MV-4-11 (cell line): ENCODE measurements at regions not wholly inside any gene's neighbourhood (a gene's known extent, or its start where the extent isn't known, plus 50 kb on each side); places are given as distances from the start of the nearest gene placed in this dataset.

Experiments
- DNase-seq: peaks from one replicate; lab custom pipeline; 2025; lab: John Stamatoyannopoulos, UW

DNA sequence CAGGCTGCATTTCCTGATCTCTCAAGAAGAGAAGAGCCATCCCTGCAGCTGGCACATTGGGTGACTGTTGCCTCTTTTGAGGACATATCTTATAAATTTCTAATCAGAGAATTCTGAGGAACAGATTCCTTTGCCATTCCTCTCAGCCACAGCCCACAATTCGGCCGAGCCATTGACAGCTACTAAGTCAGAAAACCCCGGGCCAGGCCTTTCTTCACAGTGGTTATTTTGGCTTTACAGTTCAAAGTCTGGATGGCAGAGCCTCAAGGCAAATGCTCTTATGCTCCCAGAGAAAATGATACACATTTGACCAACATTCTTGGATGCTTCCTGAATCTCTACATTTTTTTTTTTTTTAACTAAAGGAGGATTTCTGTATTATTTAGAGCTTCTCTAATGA lies 138.4 kb upstream of the FRMD6 start:
- no peak for DNase-seq

DNA sequence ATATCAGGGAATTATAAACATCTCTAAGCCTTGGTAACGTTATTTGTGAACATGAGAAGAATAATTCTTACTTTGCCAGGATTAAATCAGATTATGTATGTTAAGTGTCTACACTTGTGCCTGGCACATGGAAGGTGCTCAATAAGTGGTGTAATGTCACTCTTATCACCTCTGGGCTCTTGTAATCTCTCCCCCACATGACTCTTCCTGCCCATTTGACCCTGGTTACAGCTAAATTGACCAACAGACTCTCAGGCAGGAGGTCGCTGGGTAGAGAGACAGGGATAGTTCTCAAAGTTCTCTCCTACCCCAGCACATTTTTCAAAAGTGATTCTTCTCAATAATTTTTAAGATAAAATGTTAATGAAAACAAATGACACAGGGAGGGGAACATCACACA lies 137.8 kb upstream of the FRMD6 start:
- no peak for DNase-seq

DNA sequence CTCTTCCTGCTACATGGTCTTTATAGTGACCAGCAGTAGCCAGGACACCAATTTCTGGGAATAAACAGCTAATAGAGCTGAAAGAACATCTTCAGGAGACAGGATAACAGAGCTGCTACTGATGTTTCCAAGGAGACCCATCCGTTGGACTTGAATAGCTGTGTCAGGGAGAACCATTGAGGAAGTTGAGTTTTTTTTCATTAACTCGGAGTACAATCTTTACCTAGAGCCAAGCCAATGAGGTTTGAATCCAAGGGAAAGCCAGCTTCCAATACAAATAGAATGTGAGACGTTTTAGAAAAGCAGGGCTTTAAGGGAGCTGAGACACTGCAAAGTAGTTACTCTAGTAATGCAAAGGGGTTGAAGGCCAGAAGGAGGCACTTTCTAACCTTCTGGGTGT lies 136.1 kb upstream of the FRMD6 start:
- DNase-seq: no peak

DNA sequence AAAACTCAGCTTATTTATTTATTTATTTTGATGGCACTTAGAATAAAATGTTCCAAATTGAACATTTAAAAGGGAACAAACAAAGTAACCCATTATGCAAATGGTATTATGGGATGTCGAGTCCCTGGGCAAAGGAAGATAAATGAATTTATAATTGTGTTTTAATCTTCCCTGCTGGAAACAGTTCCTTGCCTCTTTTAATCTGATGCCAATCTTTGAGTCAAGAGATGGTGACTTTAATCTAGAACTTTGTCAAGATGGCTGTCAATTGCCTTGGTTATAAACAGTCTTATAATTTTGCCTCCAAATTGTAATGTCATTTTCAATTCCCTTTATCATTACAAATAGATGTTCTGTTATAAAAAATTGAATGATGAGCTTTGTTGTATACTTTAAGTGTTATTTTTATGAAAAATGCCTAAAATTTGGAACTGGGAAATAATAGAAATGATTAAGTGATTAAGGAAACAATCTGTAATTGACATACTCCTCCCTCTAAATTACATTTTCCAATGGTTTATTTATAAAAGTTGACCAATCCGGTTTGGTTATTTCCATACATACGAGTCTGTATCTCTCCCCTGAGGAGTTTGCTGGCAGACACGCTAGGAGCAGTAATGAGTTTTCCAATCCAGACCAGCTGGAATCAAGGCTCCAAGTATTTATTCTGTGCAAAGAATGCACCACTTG lies 134.9 kb upstream of the FRMD6 start:
- no peak for DNase-seq

DNA sequence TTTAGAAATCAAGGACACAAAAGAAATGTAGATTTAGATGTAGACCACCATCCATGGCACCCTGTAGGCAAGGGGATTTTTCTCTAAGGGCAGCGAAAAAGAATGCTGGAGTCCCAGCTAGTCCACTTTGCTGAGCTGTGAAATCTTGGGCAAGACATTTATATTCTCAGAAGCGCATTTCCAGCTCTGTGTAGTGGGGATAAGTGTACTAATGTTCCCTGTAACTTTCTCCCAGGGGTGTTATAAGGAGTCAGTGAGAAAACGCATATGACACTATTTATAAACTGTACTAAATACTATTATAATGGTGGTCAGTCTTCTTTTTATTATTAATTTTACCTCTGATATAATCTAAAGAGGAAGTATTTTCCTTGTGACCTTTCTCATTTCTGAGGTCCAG lies 133.4 kb upstream of the FRMD6 start:
- no peak for DNase-seq

DNA sequence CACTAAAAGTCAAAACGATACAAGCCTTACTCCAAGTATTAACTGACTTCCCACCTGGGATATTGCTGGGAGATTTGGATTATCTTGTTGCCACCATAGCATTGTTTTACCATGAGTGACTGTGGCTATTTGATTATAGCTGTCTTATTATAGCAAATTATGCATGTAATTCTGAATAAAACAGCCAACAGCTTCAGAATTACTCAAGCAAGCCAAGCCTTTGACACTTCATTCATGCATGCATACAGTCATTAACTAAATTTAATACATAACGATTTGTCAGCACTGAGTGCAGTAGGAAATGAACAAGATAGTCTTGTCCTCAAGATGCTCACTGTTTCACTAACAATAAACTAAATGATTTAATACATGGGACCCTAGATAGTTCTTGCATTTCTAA lies 133.0 kb upstream of the FRMD6 start:
- no peak for DNase-seq

DNA sequence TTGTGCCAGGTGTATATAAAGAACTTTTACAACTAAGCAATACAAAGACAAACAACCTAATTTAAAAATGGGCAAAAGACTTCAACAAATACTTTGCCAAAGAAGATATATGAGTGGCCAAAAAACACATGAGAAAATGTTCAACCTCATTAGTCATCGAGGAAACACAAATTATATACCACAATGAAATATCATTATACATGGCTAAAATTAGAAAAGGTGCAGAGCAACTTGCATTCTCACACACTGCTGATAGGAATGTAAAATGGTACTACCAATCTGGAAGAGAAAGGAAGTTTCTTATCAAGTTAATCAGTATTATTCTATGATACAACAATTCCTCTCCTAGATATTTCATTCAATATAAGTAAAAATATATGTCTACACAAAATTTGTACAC lies 131.6 kb upstream of the FRMD6 start:
- no peak for DNase-seq

DNA sequence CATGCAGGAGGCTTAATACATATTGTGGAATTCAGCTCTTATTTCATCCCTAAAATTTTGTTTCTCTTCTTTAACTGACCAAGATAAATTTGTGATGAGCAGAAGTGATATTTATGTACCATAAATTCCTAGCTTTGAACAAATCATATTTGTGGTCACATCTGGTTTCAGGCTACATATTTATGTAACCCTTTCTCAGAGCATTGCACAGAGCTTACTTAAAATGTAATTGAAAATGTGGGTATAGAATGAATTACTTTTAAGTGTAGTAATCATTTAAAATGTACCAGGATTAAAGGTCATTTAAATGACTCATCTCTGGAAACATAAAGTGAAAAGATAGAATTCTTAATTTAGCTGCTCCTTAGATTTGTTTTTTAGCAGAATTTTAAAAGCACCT lies 129.9 kb upstream of the FRMD6 start:
- DNase-seq: no peak

DNA sequence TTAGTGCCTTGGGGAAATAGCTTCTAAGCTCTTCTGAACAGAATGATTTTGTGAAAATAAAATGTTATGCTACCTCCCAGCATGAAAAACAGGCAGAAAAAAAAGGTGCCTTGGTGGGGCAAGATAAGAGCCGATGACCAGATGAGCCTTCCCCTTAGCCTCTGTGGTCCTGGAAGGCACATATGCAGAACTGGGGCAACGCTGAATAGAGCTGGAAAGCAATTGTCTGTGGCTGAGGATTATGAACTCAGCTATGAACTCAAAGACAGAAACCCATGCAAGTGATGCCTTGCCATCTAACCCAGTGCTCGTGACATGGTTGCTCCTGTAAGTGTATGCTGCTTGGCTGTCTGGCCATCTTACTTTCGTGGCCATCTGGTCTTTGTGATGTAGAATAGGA lies 128.5 kb upstream of the FRMD6 start:
- no peak for DNase-seq

DNA sequence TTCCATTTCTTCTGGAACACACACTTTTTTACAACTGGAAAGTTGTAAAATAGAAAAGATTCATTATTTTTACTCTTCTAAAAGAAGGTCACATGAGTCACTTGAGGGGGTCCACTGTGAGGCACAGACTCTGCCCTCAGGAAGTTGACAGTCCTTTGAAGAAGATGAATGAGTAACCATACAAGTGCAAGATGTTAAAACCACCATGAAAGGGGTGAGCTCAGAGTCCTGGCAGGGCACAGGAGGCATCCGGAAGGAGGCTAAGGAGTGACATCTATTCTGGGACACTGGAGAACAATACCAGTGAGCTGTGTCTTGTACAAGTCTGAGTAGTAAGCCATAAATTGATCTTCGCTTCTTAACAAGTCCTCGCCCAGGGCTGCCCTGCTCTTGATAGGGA lies 126.0 kb upstream of the FRMD6 start:
- DNase-seq: no peak

DNA sequence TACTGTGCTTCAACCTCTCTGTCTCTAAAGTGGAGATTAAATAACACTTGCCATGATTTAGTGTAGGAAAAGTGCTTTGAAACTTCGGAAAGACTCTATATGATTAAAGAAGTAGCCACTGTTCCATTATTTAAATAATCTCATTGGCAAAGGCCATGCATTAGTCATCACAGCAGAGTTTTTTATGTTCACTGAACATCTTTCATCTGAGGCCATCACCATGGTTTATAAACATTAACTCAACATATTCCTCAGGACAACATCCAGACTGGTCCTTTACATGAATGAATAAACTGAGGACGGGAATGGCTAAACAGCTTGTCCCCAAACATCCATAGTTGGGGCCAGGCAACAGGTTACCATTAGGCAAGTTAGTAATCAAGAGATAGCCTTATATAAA lies 124.6 kb upstream of the FRMD6 start:
- no peak for DNase-seq

DNA sequence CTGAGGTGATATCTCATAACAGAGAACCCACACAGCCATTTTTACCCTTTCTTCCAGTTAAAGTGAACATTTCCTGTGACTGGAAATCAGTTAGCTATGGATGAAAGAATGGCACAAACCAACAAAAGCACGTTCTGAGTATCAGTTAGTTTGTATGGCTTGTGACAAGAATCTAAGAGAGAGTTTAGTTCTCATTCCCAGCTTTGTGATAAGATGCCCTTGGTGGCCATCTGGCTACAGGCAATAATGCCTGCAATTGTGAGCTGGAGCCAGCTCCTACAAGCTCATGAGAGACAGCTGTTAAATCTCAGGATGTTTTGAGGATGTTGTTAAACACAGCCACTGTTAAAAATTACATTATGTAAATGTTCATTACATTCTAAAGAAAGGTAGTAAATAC lies 122.0 kb upstream of the FRMD6 start:
- DNase-seq: no peak

DNA sequence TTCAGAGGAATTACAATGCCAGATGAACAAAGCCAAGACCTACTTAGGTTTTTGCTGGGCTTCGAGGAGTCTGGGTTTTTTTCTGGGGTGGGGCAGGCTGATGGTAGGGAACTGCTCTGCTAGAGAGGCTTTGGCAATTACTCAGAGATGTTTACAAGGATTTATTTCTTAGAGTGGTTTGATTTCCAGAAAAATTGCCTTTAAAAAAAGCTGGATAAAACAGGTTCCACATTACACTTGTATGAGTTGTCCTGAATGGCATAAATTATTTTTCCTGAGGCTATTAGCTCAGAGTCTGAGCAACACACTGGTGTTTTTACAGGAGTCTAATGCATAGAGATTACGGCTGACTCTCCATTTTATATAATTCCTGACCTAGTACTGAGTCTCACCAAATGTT lies 118.5 kb upstream of the FRMD6 start:
- no peak for DNase-seq

DNA sequence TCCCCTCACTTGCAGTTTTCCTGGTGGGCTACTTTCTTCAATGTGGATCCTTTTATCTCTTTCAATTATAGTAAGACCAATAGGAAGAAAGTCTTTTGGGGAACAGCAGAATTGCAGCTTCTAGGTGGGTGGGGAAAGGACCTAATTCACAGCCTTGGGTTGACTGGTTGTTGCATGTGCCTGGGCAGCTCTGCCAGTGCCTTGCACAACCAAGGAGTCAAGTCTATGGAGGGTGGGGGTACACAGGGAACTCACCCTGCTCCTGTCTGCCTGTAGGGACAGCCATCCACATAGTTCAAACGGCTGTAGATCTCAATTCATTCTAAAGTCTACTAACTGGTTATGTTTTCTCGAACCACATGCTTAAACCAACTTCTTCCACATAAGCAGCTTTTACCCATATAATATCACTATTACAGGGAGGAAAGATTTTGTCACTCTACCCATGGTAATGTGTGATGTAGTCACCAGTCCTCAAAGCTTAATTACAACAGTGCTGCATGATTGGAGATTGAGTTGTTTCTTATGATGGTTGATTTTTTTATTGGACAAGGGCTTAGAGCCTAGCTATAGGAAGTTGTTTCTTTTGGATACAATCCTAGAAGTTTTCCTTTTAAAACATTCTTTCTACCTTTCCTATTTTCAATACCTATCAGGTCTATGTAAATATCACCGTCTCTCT lies 117.7 kb upstream of the FRMD6 start:
- DNase-seq: no peak

DNA sequence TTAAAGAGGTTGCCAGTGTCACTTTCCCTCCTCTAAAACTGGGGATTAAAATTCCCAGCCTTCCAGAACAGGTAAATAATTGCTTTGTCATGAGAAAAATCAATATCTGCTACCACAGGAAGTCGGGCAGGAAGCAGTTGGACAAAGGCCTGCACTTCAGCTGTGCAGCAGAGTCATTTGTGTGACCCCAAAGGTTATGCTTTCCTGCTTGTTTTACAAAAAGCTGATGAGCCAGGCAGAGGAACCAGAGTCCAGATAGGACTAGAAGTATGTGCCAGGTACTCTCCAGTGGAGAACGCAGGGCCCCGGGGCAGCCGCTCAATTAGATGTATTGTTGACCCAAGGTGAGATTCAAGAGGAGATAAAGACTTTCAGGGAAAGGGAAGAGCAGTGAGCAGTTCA lies 117.1 kb upstream of the FRMD6 start:
- no peak for DNase-seq

DNA sequence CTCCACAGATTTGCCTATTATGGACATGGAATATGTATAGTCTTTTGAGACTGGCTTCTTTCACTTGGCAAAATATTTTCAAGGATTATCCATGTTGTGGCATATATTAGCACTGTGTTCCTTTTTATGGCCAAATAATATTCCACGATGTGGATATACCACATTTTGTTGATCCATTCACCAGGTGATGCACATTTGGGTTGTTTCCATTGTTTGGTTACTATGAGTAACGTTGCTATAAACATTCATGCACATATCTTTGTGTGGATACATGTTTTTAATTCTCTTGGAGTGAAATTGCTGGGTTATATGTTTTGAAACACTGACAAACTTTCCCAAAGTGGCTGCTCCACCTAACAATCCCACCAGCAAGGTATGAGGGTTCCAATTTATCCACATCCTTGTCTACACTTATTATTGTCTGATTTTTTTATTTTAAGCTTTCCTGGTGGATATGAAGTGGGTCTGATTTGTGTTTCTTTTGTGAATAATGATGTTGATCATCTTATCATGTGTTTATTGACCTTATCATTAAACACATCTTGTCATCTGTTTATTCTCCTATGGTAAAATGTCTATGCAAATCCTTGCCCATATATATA lies 116.2 kb upstream of the FRMD6 start:
- no peak for DNase-seq

DNA sequence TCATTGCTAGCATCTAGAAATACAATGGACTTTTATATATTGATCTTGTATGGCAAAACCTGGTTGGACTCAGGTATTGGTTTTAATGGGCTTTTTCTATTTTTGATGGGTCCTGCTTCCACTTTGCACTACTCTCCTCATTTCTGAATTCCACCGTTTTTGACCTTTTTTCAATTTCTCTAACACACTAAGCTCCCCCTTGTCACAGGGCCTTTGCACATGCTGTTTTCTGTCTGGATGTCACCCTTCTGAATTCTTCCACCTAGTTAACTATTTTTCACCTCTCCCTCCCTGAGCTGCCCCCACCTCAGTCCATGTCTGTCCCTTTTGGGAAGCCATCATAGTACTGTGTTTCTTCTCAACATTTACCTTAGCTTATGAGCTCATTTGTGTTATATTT lies 112.7 kb upstream of the FRMD6 start:
- DNase-seq: no peak

DNA sequence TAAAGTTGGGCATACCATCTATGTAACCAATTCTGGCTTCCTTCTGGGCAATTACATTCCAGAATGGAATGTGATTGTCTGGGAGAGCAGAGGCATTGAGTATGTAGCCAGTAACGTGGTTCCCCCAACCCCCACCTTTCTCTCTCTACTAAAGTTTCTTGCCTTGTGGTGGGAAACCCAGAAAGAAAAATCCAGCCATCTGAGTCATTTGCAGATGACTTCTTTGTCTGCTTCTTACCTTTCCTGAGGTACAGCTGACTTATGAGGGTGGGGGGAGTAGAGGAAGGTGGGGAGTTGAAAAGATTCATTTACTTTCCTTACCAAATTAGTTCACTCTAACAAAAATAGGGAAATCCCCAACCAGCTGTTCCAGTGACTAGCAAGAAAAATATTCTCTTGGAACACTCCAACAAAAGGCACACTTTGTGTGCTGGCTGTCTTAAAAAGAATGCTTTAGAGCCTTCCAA lies 112.1 kb upstream of the FRMD6 start:
- DNase-seq: no peak

DNA sequence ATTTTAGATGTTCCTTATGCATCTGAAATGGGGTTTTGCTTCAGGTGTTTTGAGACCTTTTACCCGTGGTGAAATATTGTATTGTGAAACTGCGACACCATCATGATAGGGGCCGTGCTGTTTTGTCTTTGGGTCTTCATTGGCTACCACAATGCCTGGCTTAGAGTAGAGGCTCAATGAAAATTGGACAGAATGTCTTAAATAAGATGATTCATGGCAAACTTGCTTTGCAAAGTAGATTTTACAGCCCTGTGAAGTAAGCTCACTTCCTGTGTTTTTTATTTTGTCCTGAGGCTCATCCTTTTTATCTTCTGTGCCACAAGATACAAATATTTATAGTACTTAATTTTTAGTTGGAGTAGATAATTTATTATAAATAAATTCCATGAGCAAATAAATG lies 111.3 kb upstream of the FRMD6 start:
- DNase-seq: no peak

DNA sequence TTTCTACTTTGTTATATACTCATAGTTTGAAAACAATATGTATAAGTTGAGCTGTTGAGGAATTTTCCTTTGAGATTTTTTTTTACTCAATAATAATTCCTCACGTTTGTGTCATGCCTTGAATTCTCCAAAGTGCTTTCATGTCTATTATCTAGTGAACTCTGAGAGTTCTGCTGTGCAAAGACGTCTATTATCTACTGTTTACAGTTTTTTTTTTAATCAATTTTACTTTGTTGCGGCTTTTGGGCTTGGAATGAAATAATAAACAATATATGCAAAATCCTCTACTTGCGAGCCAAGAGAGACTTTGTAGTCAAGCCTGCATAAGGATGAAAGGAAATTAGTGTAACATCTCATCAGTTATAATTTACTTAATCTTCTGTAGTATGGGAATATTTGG lies 107.2 kb upstream of the FRMD6 start:
- no peak for DNase-seq

DNA sequence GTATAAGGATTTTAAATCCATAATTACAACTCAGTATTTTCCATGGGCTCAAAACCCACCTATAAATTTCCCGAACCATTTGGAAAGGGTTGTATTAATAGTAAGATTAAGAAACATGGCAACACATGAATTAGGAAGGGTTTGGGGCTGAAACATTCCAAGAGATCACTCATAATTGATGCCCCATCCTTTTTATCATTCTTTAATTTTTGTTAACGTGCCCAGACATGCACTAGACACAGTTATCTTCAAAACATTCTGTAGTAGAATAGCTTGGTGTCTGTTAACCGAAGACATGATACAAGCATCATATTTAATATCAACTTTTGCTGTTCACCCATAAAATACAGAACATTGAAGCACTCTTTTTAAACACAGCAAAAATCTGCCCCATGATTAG lies 106.8 kb upstream of the FRMD6 start:
- no peak for DNase-seq

DNA sequence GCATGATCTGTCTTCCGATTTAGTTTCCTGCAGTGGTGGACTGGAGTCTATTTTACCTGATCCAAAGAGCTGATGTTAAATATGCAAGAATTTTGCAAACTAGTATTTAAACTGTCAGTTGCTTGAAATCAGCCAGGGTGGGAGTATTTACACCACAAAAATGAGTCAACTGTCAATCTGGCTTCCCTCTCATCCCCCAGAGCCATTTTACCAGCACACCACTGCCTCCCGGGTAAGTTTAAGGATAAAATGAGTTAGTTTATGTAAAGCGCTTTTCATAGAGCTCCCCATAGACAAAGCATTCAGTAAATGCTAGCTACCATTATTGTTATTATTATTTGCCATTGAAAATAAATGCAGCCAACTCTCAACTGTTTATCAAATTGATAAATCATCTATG lies 106.3 kb upstream of the FRMD6 start:
- no peak for DNase-seq

DNA sequence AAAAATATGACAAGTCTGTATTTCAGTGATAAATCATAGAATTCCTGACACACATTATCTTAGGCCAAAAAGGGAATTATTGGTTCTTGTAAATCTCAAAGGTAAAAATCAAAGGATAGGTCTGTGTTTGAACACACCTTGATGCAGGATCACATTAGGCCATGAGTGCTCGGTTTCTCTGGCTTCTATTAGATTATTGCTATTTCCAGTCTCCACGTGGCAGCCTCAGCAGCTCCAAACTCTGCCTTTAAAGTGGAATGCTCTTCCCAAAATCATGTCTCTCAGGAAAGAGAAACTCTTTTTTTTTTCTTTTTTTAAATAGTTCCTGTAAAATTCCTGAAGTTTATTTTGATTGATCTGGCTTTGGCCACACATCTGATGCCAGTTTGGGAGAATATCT lies 105.6 kb upstream of the FRMD6 start:
- no peak for DNase-seq
